ENCODE measurements at regions not wholly inside any gene's neighbourhood (a gene's known extent, or its start where the extent isn't known, plus 50 kb on each side); places are given as distances from the start of the nearest gene placed in this dataset.

DNA sequence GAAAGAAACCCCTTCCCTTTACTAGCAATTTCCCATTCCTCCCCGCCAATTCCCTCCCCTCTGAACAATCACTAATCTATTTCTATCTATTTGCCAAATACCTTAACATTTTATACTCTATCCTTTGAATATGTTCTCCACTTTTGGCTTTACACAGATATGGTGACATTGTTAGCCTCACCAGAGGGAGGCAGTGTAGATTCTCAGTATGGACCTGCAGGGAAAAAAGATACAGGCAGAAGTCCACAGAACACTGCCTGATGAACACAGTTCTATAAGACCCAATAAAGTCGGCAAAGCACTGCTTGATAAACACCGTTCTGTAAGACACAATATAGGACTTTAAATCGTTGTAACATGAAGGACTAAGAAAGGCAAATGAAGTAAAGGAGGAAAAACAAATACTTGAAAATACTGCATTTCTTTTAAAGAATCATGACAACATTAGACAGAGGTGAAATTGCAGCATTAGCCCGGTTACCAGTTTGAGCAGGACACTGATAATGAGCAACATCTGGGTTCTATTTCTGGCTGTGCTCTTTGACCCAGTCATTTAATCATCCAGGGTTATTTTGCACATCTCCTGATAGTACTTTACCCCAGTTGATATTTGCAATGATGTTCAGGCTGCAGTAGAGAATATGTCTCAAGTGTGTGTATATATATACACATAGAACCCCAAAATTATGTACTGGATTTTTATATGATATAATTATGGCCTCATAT lies 296.8 kb downstream of the UTRN start:
- no peak for DNase-seq

DNA sequence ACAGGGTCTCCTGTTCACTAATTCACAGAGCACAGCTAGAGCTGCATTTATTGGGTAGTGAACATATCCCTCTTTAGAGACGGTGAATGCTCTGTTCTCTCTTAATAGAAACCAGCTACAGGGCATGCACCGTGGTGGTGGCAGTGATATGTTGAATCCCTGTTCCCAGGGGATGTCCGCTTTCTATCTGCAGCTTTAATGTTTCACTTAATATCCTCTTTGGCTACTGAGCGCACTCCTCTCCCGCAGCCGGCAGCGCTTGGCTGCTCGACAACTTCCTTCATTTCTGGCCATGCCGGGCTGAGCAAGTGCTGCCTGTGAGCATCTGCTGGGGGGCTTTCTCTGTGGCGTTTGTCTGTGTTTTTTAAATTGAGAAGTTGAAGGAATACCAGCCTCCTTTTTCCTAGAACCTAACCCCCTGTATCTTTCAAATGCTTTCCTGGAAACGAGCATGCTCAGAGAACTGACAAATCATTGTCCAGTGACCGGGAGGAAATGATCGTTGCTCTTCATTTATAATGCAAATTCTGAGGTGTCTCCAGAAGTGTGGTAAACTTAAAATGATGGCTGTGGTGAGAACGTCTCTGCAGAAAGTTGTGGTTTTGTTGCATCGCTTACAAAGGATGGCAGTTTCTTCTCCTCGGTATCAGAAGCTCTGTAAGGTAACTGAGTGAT lies 297.9 kb downstream of the UTRN start:
- DNase-seq = no peak

DNA sequence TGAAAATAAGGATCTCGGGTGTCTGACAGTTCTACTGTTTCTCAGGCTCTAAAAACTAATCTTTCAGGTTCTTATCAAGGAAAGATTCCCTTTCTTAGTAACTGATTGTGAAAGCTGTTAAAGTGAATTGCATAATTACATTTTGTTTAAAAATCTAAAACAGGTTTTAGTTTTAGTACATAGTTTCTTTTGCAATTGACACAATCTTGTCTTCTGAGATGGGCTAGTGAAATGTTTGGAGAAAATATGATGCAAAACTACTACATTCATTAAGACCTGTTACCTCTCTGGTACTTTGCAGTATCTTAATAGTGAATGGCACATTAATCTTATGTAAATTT lies 298.4 kb downstream of the UTRN start:
- DNase-seq = no peak

DNA sequence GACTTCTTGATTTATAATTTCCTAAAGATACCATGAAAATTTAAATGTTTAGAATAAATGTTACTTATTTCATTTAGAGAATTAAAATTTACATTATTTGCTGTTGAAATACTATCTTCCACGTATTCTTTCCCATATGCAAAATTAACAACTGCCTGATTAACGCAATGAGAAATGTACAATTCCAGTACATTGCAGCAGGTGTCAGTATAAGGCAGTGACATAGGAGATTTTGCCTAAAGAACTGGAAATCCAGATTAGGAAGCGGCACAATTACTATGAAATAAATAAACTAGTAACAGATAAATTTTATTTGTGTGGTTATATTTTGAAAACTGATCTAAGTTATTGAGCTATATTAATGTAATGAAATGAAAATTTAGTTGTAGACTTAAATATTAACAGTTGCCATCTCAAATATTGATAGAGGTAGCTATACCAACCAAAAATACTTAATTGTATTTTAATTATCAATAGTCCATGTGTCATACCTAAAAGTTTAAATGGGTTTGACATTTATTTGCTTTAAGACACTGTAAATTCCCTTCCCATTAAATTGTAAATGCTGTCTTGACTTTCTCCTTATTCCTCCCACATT lies 300.2 kb downstream of the UTRN start:
- peak; percentile 48 for DNase-seq

DNA sequence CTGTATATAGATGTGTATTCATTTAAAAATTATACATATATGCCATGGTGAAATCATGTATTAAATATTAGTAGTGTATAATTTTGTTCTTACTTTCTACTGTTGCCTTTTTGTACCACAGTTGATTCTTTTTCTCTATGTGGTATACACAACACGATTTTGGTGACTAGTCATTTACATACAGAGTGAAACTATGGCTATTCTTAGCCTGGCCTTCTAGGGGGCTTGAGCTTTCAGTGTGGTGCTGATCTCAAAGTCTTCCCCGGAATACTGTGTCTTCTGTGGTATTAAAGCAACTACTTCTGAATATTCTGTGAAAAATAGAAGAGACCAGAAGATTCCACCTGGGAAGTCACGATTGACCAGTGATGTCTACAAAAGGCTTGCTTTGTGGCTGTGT lies 301.9 kb downstream of the UTRN start:
- DNase-seq = no peak

DNA sequence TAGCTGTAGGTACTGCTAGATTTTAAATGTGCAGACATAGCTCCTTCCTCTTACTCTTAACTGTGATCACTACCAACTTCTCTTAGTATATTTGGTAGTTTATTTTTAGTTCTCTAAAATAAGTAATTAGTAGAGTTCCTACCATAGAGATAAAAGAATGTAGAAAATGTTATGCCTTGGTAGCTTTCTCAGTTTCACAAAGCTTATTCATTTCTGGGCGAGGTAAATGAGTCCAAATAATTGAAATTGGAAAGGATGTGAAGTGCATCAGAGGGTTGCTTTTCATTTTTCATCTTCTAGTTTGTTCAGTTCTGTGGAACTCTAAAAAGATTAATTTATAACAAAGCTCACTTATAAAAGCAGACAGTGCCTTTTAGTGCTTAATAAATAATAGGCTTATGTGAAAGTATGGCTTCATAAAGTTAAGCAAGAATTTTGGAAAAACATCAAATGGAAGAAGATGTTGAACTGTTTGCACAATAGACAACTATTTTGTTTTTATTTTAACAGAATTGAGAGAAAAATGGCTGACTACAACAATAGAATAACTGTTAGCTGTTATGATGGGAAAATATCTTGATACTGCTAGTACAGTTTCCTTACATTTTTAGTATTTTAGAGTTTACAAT lies 303.7 kb downstream of the UTRN start:
- no peak for DNase-seq

DNA sequence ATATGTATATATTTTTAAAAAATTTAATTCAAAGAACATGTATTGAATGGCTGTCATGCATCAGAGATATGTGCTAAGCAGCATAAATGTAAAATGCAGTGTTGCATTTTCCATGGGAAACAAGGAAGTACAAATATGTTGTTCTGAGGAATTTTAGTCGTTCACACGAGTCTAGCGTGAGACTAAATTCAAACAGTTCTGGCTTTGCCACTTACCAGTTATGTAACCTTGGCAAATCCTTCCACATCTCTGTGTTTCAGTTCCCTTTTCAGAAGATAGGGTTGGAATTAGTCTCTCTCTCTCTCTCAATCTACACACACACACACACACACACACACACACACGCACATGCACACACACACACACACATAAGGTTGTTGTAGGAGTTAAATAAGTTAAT lies 305.4 kb downstream of the UTRN start:
- peak; percentile 9 for DNase-seq

DNA sequence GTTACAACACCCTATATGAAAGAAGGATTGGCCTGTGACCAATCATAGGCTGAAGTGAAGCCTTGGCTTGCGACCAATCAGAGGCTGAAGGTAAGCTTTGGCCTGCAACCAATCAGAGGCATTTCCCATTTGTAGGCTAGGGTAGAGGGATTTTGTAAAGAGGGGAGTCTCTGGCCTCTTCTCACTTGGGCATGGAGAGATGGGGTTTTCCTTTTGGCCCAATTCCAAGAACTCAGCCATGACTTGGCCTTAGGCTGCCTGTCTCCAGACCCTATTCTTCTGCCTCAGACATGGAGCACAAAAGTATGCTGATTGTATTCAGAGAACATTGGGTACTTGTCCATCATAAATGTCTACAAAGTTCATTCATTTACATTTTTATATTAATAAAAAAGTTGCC lies 308.3 kb downstream of the UTRN start:
- DNase-seq = no peak

DNA sequence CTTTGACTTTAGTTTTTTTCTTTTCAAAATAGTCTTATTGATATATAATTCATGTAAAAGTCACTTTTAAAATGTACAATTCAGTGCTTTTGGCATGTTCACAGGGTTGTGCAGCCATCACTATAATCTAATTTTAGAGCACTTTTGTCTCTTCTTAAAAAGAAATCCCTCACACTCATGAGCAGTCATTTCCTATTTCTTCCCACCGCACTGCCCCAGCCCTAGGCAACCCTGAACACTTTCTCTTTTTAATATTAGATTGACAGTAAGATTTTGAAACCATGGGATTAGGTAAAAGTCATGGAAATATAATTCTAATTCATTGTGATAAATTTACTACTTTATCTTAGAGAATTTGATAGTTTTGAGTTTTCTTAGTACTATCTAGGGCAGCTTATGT lies 309.4 kb downstream of the UTRN start:
- DNase-seq = no peak

DNA sequence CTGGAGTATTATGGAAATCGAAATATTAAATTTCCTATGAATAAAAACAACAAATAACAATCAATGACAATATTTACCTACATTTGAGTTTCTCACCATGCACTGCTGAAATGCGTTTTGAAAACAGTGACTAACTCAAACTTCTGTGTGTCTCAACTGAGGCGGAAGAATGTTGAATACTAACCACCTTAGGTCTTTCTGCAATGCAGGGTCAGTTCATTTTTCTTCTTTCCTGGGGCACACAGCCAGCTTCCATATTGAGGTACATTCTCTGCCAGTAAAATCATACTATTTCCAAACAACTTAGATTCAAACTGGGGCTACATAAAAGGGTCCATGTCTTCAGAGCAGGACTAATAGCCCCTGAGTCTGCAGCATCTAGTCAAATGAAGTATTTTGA lies 310.1 kb downstream of the UTRN start:
- DNase-seq = no peak

DNA sequence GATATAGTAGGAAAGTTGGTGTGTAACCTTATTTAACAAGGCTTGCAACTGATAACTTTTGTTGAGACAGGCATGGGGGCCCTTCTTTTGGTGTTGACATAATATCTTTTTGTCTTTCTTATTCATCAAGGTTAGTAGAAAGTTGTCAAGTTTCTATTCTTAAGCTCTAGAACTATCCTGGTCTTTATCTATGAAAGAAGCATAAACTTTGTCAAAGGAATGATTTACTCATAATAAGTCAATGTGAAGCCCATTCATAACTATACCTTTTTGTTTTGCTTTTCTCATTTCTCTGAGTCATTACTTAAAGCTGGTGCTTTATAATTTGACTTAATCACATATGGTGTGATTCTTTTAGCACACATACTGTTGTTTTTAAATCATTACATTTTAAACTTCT lies 312.4 kb downstream of the UTRN start:
- DNase-seq = no peak

DNA sequence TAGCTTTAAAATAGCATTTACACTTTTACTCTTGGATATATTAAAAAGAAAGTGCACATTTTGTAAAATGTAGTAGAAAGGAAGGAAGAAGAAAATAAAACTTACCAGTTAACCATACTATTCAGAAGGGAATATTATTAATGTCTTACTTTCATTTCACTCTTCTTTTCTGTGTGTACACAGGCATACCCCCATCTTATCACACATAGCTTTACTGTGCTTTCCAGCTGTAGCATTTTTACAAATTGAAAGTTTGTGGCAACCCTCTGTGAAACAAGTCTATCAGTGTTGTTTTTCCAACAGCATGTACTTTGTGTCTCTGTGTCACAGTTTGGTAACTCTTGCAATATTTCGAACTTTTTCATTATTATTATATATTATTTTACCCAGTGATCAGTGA lies 314.5 kb downstream of the UTRN start:
- no peak for DNase-seq

DNA sequence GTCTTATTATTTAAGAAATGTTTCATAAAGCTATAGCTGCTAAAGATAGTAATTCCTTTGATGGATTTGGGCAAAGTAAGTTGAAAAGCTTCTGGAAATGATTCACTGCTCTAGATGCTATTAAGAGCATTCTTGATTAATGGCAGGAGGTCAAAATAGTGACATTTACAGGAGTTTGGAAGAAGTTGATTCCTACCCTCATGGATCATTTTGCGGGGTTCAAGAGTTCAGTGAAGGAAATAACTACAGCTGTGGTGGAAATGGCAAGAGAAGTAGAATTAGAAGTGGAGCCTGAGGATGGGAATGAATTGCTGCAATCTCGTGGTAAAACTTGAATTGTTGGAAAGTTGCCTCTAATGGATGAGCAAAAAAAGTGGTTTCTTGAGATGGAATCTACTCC lies 316.1 kb downstream of the UTRN start:
- DNase-seq = no peak

DNA sequence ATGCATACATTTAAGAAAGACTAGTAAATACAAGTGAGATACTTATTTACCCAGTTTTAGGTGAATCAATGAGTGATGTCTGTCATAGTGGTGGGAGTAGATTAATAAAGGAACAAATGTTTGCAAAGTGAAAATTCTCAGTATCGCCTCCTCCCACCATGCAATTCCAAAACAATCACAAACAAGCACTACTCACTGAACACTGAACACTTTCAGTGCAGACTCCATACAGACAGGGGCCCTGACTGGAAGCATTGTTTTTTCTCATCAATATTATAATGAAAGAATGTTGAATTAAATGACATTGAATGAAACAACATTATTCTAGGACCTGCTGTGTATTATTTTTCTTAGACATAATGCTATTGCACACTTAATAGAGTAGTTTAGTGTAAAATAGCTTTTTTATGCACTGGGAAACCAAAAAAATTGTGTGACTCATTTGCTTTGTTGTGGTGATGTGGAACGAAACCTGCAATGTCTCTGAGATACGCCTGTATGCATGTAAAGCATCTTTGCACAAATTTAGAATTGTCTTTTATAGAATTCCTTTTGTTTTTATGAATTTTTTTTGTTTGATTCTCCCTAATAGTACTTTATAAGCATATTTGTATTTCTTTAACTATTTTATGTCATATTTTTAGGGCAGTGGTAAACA lies 317.5 kb downstream of the UTRN start:
- DNase-seq = no peak

DNA sequence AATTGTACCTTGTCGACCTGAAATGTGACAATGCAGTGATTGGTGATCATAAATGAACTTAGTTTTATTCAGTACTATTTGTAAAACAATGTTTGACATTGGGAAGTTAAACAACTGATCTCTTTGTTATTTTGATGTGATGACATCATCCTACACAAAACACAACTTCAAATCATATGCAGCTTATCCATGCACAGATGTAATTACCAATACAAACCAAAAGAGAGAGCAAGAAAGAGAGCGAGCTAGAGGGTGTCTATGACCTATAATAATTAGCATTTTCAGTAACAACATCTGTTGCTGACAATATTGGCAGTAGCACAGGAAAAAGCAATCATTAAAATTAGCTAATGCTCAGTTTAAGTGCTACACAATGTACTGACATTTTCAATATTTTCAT lies 320.9 kb downstream of the UTRN start:
- DNase-seq = peak; percentile 48

DNA sequence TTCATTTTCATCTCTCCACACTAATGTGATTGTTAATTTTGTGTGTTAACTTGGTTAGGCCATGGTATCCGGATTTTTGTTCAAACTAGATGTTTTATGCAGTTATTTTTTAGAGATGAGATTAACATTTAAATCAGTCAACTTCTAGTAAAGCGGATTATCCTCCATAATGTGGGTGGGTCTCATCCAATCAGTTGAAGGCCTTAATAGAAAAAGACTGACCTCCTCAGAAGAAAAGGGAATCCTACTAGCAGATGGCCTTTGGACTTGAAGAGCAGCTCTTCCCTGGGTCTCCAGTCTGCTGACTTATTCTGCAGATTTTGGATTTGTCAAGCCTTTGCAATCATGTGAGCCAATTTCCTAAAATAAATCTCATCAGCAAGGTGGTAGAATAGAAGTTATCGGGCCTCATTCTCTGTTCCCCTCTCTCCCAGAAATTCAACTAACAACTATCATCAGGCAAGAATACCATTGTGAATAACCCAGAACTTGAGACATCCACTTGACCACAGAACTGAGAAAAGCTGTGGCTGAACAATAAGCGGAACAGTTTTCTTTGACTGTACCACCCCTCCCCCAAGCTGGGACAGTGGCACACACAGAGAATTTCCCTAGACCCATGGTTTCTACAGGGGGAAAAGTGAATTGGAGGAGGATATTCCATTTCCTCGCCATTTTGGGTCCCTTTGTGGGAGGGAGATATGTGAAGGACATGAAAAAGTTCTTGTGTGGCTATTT lies 323.0 kb downstream of the UTRN start:
- DNase-seq = no peak

DNA sequence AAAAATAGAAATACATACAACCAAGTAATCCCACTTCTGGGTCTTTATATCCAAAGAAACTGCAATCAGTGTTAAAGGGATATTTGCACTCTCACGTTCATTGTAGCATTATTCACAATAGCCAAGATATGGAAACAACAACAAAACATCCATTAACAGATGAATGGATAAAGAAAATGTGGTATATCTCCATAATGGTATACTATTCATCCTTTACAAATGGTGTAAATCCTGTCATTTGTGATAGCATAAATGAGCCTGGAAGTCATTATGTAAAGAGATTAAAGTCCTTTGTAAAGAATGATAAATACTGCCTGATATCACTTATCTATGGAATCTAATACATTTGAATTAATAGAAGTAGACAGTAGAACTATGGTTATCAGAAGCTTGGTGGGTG lies 327.7 kb downstream of the UTRN start:
- no peak for DNase-seq

DNA sequence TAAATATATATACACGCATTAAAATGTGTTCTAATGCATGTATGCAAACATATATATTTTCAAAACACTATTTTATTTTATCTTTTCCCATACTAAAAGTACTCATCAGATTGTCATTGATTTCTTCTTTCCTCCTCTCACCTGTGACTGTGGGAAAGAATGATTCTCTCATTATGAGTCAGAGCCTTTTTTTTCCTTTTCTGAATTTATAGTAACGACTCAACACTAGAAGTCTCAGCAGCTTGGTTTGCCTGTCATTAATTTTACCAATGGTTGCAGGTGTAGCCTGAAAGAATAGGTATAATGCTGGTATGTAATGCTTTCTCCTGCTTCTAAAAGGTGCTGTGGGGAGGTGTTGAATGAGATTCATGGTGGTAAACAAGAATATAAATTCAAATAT lies 328.7 kb downstream of the UTRN start:
- no peak for DNase-seq

DNA sequence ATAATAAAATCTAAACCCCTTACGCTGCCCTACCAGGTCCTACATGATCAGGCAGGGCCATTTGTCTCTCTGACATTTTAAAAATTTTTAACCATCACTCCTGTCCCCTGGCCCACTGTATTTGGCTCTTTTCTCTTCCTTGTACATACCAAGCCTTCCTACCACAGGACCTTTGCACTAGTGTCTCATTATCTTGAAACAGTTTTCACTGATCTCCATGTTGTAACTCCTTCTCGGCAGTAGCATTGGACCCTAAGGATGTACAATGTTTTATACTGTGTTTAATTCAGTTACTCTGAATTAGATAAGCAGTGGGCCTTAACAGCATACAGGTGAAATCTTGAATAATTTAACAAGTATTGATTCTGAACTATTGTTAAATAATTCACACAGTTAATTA lies 330.7 kb downstream of the UTRN start:
- DNase-seq = no peak

DNA sequence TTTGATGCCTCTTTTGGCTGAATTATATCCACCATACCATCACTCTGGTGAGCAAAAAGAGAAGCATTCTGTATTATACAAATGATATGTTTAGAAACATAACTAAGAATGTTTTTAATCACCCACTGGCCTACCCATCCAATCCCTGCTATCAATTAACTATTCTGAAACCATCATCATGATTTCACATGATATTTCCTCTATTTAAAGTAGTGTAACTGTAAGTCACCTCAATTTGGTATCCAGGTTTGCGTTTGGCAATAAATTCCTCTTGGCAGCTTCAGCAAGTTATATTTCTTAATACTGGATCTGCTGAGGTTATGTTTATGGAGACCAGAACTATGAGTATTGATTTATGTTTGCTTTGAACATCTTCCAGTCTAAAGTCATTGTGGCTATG lies 332.1 kb downstream of the UTRN start:
- no peak for DNase-seq

DNA sequence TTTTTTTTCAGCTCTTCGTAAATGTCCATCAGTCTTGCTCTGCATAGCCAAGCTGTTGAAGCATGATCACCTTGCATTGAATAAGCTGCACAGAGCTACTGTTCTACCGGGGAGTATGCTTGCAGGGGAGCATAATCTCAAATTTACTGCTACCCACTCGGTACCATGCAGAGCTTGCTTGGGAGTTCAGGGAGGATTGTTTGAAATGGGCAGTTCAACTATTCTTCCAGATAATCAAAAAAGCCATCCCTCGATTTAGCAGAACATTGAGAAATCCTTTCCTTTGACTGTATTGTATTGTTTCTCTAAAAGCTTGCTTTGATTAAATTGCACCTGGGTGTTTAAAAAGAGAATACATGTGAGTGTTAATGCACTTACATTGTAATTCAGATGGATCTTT lies 332.6 kb downstream of the UTRN start:
- DNase-seq = no peak

DNA sequence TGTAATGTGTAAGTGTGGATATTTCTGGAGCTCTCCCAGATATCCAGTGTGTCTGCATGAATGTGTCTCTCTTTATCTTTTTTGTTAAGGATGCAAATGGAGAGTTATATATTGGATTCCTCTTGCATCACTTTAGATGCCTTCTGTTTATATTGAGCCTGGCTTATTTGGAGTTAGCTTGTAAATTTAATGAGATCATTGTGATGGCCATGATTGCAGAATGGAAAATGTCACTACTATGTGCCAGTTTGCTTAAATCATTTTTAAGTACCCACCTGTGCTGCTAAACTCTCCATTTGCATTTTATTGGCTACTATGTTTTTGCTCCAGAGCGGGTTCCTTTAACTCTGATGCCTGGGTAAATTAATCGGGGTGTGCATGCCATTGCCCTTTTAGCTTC lies 334.8 kb downstream of the UTRN start:
- no peak for DNase-seq
